ENCODE measurements at regions not wholly inside any gene's neighbourhood (a gene's known extent, or its start where the extent isn't known, plus 50 kb on each side); places are given as distances from the start of the nearest gene placed in this dataset.
"Not testable (repeated sequence)": the region's sequence is repeated elsewhere in the genome, so short reads cannot be mapped to it uniquely, and the experiment has no call there.

DNA sequence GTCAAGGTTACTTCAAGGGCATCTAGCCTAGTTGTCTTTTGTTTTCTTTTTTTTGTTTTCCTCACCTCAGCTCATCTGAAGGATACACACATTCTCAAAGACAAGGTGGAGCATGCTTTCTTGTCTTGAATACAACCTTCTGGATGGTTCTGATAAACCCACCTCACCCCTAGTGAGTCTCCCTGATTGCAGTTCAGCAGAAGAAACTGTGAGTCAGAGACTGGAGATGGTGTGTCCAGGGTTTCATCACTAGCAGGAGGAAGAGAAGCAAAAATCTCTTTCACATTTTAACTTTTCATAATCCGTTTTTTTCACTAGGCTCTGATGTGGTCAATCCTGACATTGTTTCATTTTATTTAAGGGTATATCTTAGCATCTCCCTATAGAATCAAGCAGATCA is 143.0 kb upstream of the NRBF2 start:
- TF ChIP-seq, protein P1, sequence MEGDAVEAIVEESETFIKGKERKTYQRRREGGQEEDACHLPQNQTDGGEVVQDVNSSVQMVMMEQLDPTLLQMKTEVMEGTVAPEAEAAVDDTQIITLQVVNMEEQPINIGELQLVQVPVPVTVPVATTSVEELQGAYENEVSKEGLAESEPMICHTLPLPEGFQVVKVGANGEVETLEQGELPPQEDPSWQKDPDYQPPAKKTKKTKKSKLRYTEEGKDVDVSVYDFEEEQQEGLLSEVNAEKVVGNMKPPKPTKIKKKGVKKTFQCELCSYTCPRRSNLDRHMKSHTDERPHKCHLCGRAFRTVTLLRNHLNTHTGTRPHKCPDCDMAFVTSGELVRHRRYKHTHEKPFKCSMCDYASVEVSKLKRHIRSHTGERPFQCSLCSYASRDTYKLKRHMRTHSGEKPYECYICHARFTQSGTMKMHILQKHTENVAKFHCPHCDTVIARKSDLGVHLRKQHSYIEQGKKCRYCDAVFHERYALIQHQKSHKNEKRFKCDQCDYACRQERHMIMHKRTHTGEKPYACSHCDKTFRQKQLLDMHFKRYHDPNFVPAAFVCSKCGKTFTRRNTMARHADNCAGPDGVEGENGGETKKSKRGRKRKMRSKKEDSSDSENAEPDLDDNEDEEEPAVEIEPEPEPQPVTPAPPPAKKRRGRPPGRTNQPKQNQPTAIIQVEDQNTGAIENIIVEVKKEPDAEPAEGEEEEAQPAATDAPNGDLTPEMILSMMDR (IDR thresholded peaks at IDR 0.05; ENCODE audit: control insufficient read depth, extremely low read depth, insufficient read depth): no peak
- no peak for DNase-seq (ENCODE audit: low read depth)
- H3K4me3 ChIP-seq (ENCODE audit: low read depth, low read length): no peak overlapping the region

DNA sequence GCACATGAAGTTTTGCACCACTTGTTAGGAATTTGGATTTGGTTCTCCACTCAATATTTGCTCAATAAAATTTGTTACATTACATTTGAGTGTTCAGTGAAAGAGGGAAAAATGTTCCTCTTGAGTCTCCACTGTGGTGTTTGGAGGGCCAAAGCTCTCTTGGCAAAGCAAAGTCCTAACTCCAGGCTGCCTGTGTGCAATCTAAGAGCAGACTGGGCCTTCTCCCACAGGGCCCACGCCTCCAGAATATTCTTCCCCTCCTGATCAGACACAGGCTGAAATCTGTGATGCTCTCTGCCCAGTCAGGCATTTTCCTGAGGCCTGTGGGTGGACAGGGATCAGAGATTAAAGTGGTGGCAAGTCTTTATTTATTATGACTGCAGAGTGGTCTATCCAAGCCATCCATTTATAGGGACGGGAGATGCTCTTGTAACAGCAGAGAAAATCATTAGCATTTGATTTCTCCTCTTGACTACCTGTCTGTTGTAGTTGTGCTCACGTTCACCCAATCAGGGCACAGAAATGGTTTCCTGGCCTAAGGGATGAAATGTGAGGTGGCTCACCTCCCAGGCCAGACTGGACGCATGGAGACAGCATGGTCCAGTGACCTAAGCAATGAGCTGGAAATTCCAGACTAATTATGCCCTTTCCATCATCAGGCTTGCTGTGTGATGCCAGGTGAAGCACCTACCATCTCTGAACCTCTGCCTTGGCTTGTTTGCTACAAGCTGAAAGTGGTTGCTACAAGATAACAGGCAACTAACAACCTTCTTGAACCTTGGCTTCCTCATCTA is 147.1 kb upstream of the NRBF2 start:
- no peak overlapping the region for H3K4me3 ChIP-seq (ENCODE audit: low read depth, low read length)
- no peak for DNase-seq (ENCODE audit: low read depth)
- TF ChIP-seq, protein P1 (IDR thresholded peaks at IDR 0.05; ENCODE audit: control insufficient read depth, extremely low read depth, insufficient read depth): no peak

DNA sequence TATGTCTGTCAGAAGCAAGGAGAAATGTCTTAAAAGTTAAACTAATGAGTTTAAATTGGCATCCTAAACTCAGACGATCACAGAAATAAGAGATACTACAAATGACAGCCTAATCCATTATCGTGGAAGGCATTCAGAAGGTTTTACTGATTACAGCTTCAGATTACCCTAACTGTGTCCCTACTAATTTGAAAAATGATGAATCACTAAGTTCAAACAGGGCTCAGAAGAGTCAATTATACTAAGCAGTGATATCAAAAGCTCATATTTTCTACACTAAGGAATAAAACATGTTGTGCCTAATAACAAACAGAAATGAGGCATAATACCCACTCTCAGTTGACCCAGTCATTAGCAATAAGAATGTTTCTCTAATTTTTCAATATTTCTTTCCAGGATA is 152.0 kb upstream of the NRBF2 start:
- DNase-seq (ENCODE audit: low read depth): no peak
- TF ChIP-seq, protein P1 (IDR thresholded peaks at IDR 0.05; ENCODE audit: control insufficient read depth, extremely low read depth, insufficient read depth): no peak
- H3K4me3 ChIP-seq (ENCODE audit: low read depth, low read length): no peak overlapping the region

DNA sequence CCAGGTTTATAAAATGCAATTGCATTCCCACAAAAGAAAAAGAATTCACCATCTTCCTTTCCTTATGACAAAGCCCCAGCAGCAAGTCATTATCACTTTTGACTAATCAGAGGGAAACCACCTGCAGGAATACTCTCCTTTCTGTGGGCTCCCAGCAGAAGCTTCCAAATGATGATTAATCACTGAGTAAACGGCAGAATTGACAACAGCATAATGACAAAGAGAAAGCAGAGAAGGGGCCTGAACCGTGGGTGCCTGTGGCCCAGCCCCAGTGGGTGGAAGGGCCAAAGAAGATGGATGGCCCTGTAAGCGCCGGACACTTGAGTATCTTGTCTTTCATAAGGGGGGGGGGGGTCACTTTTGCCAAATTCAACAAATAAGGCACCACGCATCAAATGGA is 152.4 kb upstream of the NRBF2 start:
- H3K4me3 ChIP-seq (ENCODE audit: low read depth, low read length): no peak overlapping the region
- DNase-seq (ENCODE audit: low read depth): no peak
- TF ChIP-seq, protein P1 (IDR thresholded peaks at IDR 0.05; ENCODE audit: control insufficient read depth, extremely low read depth, insufficient read depth): no peak

DNA sequence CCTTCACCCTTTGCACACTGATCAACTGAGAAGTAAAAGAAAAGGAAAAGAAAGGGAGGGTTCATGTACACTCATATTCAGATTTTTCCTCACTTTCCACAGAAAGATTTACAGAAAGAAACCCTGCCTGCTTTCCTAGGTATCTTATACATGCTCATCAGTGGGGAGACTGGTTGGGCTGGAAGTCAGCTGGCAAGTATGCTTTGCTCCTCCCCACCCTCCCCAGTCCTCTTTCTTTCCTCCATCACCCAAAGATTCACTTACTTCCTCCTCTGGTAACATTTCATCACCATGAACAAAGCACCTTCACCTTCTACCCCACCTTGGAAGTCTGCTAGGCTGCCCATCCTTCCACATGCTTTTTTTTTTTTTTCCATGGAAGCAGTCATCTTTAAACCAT is 153.2 kb upstream of the NRBF2 start:
- H3K4me3 ChIP-seq (ENCODE audit: low read depth, low read length): no peak overlapping the region
- DNase-seq (ENCODE audit: low read depth): no peak
- TF ChIP-seq, protein P1 (IDR thresholded peaks at IDR 0.05; ENCODE audit: control insufficient read depth, extremely low read depth, insufficient read depth): no peak

DNA sequence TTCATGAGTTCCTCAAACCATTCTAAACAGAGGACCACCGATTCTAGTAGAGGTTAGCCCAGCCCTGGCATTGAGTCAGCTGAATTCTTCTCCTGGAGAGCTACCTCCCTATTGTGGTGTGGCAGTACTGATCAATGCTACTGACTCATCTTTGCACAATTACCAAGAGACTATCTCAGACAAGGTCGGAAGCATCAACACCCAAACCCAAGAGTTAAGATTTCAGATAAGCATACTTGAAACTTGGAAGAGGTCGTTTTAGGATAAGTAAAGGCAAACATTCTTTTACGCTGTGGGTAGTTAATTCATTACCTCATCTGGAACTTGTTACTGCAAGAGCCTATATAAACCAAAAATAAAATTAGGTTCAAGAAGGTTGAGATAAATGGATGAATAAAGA is 154.6 kb upstream of the NRBF2 start:
- H3K4me3 ChIP-seq (ENCODE audit: low read depth, low read length): no peak overlapping the region
- DNase-seq (ENCODE audit: low read depth): no peak
- TF ChIP-seq, protein P1 (IDR thresholded peaks at IDR 0.05; ENCODE audit: control insufficient read depth, extremely low read depth, insufficient read depth): no peak

DNA sequence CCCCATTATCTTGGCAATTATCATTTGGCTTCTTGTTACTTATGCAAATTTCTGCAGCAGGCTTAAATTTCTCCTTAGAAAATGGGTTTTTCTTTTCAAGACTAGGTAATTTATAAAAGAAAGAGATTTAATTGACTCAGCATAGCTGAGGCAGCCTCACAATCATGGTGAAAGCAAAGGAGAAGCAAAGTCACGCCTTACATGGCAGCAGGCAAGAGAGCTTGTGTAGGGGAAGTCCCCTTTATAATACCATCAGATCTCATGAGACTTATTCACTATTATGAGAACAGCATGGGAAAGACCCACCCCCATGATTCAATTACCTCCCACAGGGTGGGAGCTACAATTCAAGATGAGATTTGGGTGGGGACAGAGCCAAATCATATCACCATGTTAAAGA is 158.3 kb upstream of the NRBF2 start:
- H3K4me3 ChIP-seq (ENCODE audit: low read depth, low read length); DNase-seq (ENCODE audit: low read depth): not testable (repeated sequence)
